ENCODE measurements at regions not wholly inside any gene's neighbourhood (a gene's known extent, or its start where the extent isn't known, plus 50 kb on each side); places are given as distances from the start of the nearest gene placed in this dataset.

- no peak for TF ChIP-seq CTCF (IDR thresholded peaks at IDR 0.05)
- TF ChIP-seq POLR2A (IDR thresholded peaks at IDR 0.05) = no peak
Measured at GRCh38 chr10:10096898-10097297, 920.8 kb upstream of the CELF2 start.
